GM19395 (cell line): ENCODE measurements at regions not wholly inside any gene's neighbourhood (a gene's known extent, or its start where the extent isn't known, plus 50 kb on each side); places are given as distances from the start of the nearest gene placed in this dataset.
"Not testable (repeated sequence)": the region's sequence is repeated elsewhere in the genome, so short reads cannot be mapped to it uniquely, and the experiment has no call there.

Source experiments
- ATAC-seq: cut with Tn5 transposase; IDR thresholded peaks from one replicate; pipeline ENCODE4 v1.9.1; 2021; ENCODE audit warnings: mild to moderate bottlenecking, moderate library complexity; ENCODE audit not compliant: unreplicated experiment

DNA sequence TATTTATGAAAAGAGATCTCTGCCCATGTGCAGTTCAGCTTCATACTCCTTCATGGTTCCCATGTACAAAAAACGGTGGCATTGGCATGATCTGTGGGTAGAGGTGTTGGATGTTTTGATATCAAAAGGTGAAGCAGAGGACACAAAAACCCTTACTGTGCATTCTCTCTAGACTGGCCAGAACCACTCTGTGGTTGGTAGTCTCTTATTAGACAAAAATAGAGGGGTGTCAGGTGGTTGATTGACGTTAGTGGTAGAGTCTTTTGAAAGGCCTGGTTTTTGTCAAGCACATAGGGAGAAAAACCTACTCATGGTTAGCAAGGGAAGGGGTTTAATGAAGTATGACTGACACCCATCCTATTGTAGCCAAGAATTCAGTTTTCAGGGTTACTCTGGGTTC is 400.0 kb upstream of the TMPRSS15 start:
- ATAC-seq: no peak

DNA sequence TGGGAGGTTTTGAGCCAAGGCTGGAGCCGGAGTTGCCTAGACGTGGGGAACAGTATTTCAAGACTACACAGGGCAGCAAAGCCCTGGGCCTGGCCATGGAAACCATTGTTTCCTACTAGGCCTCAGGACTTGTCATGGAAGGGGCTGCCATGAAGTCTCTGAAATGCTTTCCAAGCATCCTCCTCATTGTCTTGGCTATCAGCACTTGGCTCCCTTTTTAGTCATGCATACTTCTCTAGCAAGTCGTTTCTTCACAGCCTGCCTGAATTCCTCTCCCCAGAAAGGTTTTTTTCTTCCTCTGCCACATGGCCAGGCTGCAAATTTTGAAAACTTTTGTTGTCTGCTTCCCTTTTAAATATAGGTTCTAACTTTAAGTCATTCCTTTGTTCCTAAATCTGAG is 406.6 kb upstream of the TMPRSS15 start:
- ATAC-seq: no peak

DNA sequence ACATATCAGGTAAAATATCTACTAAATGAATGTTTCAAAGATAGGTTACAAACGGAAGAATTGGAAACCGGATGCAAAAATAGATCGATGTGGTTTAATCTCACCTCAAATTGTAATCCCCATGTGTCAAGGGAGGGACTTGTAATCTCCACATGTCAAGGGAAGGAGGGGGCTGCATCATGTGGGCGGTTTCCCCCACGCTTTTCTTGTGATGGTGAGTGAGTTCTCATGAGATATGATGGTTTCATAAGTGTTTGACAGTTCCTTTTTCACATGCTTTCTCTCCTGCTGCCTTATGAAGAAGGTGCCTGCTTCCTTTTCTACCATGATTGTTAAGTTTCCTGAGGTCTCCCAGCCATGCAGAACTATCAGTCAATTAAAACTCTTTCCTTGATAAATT is 408.7 kb upstream of the TMPRSS15 start:
- ATAC-seq: no peak

DNA sequence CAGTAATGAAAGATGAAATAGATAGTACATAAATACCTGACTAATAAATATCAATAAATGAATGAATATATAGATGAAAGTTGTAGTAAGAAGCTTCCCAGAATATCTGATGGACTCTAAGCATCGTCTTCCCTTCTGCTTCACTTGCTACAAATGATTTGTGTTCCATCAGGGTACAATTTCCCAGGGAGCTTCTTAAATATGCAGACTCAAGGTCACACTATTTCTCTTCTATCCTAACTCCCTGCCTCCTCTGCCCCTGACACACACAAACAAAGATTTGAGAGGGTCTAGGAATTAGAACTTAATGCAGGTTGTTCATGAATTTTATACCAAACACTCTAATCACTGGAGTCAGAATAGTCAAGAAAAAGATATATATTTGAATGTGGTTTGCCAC is 415.9 kb upstream of the TMPRSS15 start:
- no peak for ATAC-seq

DNA sequence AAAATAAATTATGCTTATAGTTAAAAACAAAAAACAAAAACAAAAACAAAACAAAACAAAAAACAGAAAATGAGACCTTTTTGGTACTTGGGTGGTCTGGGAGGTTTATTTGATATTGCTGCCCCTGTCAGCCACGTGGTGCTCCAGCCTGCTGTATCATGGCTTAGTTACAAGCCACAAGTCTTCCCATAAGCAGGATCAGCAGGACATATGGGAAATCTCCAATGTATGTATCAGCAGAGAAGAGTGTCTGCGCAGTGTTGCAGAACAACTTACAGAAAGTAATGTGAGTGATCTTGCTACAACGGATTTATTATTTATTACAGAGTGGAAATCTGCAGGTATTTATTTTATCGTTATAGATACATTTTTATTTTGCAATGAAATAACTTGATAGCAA is 423.0 kb upstream of the TMPRSS15 start:
- no peak for ATAC-seq

DNA sequence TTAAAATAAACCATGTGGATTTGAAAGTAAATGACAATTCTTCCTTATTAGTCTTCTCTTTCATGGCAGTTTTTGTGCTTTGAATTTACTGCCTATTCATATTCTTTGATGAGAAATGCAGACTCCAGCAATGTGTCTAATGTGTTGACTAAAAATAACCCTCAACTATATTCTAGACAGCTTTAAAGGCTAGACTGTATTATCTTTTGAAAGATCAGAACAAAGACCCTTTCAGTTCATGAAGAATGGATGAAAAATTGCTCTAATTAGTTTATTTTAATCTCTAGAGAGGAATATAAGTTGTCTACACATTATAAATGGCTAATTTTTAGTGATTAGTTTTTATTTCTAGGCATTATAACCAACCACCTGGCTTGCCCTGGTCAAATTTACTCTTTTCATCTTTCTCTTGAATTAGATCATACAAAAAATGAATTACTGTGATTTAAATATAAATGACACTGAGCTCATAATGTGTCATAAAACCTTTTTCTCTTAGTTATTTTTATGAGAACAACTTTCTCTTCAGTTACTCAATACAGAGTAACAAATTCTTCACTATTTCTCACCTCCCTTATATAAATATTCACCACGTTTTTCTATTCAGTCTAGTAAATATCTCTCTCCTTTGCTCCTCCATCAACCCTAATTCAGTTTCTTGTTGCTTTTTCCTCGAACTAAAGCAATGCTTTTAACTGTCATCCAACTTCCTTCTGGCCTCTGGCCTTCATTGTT is 428.5 kb upstream of the TMPRSS15 start:
- ATAC-seq: no peak

DNA sequence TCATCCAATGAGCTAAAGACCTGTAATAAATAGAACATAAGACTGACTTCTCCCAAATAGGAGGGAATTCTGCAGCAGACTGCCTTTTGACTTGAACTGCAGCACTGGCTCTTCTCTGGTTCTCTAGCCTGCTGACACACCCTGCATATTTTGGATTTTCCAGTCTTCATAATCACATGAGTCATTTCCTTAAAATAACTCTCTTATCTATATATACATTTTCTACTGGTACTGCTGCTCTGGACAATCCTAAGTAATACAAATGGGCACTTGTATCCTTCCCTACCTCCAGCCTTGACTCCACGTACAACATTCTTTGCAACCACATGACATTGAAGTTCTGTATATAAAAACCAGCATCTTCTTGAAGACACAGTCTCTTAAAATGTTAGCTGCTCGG is 429.4 kb upstream of the TMPRSS15 start:
- no peak for ATAC-seq

DNA sequence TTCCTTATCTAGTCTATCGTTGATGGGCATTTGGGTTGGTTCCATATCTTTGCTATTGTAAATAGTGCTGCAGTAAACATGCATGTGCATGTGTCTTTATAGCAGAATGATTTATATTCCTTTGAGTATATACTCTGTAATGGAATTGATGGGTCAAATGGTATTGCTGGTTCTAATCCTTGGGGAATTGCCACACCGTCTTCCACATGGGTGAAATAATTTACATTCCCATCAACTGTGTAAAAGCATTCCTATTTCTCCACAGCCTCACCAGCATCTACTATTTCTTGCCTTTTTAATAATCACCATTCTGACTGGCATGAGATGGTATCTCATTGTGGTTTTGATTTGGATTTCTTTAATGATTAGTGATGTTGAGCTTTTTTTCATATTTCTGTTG is 430.5 kb upstream of the TMPRSS15 start:
- ATAC-seq: not testable (repeated sequence)

DNA sequence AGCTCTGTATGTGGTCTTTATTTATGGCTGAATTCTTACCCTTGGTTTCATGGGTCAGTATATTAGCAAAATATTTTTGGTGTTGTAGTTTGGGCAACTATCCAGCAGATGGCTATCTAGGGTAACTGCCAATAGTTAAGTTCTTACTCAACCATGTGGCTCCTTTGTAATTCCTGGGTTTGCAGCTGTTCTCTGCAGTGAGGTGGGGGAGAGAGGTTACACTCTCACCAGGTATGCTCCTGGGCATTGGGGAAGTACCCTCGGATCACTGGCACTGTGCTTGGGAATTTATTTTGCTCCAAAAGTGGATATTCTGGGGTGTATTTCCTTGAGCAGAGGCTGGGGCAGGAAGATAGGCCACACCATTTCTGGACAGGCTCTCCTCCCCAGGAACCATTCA is 436.7 kb upstream of the TMPRSS15 start:
- no peak for ATAC-seq

DNA sequence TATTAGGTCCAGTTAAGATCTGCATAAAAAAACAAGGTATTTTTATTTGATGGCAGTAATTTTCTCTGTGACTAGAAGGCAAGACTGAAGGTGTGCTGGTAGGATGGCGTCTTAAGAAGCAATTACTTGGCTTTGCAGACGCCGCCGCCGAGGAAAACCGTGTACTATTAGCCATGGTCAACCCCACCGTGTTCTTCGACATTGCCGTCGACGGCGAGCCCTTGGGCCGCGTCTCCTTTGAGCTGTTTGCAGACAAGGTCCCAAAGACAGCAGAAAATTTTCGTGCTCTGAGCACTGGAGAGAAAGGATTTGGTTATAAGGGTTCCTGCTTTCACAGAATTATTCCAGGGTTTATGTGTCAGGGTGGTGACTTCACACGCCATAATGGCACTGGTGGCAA is 454.0 kb upstream of the TMPRSS15 start:
- not testable (repeated sequence) for ATAC-seq

DNA sequence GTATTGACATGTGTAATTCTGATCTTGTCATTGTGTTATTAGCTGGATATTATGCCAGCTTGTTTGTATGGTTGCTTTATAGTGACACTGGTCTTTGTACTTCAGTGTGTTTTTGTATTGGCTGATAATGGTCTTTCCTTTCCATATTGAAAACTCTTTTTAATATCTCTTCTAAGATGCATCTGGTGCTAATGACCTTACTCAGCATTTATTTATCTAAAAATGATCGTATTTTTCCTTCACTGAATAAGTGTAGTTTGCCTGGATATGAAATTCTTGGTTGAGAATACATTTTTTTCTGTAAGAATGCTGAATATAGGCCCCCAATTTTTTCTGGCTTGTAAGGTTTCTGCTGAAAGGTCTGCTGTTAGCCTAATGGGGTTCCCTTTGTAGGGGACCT is 465.5 kb upstream of the TMPRSS15 start:
- no peak for ATAC-seq

DNA sequence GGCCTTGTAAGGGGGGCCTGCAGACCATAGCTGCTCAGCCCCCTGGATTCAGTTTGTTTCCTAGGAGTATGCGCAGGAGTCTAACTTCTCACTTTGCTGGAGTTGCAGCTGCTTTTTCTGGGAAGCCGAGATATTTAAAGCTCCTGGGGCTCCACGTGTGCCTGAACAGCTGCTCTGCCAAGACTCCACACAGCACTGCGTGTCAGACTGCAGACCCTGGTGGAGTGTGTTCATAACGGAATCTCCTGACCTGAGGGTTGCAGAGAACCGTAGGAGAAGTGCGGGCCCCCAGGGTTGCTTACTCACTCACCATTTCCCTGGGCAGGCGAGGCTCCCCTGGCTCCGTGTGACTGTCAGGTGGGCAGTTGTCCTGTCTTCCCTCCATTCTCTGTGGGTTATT is 474.3 kb upstream of the TMPRSS15 start:
- no peak for ATAC-seq

DNA sequence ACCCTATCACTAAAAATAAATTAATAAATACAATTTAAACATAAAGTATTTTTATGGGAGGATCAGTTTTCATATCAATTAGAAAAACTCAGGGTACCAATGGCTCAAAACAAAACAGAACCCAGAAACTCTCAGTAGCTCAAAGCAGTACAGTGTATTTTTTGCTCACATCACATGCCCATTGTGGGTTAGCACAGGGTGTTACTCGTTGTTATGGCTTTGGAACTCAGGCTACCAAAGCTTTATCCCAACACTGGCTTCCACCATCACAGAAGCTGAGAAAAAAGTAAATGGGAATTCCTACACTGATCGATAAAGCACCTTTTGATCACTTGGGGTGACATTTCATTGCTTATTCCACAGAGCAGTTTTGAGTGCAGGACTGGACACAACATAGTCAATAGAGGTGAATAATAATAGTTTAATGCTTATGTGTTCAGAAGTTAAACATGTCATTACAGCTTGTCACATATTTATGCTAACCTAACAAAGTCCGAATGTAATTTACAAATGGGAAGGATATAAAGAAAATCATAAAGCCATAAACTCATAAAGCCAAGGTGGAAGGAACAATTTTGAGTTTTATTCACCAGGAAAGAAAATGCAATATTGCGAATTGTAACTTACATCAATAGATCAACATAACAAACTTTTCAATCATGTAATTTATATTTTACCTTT is 484.5 kb upstream of the TMPRSS15 start:
- no peak for ATAC-seq

DNA sequence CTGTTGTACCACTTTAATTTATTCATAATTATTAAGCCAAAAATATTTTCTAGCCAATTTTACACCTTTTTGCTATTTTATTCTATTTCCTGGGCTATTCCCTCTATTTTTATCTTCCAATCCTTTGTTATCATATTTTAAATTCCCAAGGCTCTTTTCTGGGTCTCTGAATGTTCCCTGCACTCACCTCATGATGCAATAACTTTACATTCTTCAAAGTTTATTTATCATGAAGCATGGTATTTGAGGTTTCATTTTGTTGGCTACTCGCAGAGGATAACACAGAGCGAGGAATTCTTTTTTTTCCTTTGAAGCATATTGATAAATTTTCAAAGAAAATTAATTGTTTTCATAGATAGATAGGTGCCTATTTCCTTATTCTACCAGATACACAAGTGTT is 489.8 kb upstream of the TMPRSS15 start:
- no peak for ATAC-seq

DNA sequence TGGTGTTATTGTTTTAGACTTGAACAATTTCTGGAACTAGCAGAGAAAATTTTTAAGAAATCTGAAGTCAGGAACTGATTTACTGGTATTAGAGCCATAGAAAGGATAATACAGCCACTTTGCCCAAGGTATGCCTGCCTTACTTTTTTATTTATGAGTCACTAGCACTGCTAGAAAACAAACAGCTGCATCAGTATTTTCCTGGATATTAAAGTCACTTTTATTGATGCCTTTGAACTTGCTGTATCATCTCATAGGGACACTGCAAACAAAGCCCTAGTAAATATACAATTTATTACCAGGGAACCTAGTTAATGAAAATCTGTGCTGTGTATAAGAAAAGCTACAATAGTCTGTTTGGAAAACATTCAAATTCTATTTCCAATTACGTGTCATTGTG is 490.8 kb upstream of the TMPRSS15 start:
- no peak for ATAC-seq

DNA sequence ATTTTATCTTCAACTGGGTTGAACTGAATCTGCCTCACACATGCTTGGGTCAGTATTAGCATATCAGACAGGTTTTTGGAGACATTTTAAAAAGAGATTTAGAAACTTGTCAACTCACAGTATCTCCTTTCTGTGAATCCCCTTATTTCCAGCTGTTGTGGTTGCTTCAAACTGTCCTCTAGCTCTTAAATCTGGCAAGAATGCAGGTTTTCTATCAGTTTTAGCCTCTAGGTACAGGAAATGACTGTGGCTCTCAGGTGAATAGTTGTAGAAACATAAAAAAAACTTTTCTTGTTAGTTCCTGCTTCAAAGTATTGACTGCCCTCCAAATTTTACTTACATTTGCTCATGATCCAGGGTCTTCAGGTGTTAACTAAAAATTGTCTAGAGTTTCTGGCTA is 495.7 kb upstream of the TMPRSS15 start:
- no peak for ATAC-seq

DNA sequence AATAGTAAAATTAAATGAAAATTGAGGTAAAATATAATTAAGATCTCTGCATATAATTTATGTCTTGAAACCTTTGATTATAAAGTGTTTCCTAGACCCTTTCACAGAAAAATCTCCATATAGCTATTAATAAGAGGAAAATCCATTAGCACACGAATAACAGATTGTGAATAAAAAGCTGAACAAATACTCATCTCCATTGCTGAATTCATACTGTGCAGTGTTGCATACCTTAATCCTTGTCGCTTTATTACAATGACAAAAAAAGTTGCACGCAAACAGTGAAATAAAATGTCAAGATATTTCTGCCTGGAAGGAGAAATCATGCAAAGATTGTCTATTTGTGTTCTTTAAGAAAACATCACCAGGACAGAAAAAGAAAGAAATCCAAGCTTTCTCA is 499.1 kb upstream of the TMPRSS15 start:
- no peak for ATAC-seq

DNA sequence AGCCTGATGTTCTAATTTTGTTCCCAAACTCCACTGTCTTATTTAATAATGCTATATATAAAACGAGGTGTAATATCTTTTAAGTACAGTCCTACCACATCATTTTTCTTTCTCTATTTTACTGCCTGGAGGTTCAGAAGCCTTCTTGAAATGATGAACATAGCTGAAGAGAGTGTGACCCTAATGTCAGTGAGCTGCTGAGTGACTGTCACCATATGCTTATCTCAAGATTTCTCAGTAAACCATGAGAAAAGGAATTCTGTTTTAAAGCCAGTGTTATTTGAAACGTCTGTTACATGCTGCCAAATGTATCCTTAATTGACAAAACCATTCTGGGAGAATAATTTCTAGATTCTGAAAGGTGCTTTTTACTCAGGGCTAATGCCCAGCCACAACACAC is 503.5 kb upstream of the TMPRSS15 start:
- ATAC-seq: no peak

DNA sequence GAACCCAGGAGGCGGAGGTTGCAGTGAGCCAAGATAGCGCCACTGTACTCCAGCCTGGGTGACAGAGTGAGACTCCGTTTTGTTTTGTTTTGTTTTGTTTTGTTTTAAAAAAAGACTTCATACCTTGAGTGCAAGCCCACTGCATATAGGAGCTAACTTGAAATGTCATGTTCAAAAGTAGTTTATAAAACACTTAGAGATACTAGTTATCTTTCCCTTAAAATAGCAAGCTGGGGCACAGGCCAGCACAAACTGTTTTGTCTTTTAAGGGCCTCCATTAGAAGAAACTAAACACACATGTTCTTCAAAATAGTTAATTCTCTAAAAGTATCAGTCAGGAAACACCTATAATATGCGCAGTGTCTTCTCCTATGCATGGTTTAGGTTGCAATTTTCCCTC is 505.1 kb upstream of the TMPRSS15 start:
- no peak for ATAC-seq

DNA sequence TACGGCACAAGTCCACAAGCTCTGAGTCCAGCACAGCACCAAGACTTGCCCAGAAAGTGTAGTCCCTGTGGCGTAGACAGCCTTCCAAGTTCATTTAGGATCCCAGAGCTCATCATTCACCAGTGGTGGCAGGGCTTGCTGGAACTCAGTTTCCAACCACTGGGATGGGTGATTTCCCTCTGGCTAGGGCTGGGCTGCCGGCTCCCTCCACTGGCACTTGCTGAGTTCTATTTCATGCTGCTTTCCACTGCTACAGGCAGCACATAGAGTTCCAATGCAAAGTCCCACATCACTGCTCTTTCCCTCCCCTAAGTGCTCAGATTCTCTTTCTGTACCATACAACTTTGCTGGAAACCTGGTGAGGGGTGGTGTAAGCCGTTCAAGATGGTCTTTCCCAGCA is 510.3 kb upstream of the TMPRSS15 start:
- no peak for ATAC-seq

DNA sequence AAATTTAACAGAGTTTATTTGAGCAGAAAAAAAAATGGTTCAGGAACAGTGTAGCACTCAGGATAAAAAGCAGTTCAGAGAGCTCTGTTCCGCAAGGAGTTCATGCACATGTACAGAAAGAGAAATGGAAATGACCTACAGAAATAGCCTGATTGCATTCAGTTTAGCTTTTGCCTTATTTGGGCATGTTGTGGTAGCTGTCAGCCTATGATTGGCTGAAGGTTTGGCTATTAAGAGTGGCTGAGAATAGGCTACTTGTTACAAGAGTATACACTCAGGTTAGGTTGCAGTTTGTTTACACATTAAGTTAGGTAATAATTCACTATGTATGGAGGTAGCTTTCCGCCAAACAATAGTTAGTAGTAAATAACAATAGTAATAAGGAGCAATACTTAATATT is 511.0 kb upstream of the TMPRSS15 start:
- ATAC-seq: no peak

DNA sequence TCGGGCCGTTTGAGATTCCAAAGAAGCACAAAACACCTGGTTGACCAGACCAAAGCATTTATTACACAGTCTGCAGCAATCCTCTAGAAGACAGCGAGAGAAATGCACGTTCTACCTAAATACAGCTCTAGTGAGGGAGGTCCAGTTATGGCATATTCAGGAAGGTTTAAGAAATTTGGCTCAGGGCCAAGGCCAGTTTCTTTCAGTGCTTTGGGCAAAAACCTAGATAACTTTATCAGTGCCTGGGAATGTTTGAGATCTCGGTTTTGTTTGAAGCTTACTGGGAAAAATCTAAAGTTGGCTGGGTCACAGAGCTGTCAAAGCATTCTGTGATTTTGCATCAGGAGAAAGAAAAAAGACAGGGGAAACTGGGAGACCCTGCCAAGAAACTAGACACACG is 514.0 kb upstream of the TMPRSS15 start:
- no peak for ATAC-seq

DNA sequence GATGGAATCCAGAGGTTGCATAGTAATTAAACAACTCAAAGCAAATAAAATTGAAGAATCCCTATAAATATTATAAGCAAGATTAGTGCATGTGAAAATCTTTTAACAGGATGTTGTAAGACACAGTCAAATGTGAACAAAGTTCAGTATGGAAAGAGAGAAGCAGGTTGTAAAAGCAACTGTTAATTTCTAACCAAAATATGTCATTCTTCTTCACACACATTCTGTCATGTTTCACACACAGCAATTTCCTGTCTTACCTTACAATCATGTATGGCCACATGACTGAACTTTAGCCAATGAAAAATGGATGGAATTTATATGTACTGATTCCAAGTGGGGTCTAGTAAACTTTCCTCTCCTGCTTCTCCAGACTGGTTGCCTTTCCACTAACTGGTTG is 527.7 kb upstream of the TMPRSS15 start:
- no peak for ATAC-seq
